Kidney (tissue), 13 donors: ENCODE measurements at regions not wholly inside any gene's neighbourhood (a gene's known extent, or its start where the extent isn't known, plus 50 kb on each side); places are given as distances from the start of the nearest gene placed in this dataset.
A peak's percentile ranks its signal among the peaks of the same experiment; 100 is the strongest.

Experiments used
- DNase-seq, 5 donors: peaks; one replicate each; pipeline ENCODE4 v3.0.0-alpha.2; 2013 to 2020
- FAIRE-seq: peaks from 2 replicates; lab custom pipeline; 2012; peaks lifted over from hg19 to GRCh38; lab: Jason Lieb, UNC
- H3K27ac ChIP-seq, 2 donors: one replicate each; pipeline ENCODE4 v1.7.0; 2013; ENCODE audit warnings: low read depth in 2 of 2, low read length in 2 of 2, inconsistent platforms in 1 of 2
- H3K27me3 ChIP-seq: one replicate; pipeline ENCODE4 v1.7.1; 2013; ENCODE audit warnings: low read length, inconsistent platforms; ENCODE audit not compliant: control insufficient read depth, insufficient read depth
- H3K36me3 ChIP-seq, 3 donors: one replicate each; pipeline versions ENCODE4 v1.7.0 to v1.7.1; 2013; ENCODE audit warnings: low read length in 3 of 3, control low read depth in 1 of 3, inconsistent platforms in 1 of 3; ENCODE audit not compliant: insufficient read depth in 3 of 3, control insufficient read depth in 2 of 3
- H3K4me1 ChIP-seq, 3 donors: one replicate each; pipeline versions ENCODE4 v1.7.0 to v1.7.1; 2013; ENCODE audit warnings: low read length in 3 of 3, inconsistent platforms in 1 of 3, low read depth in 1 of 3; ENCODE audit not compliant: control insufficient read depth in 2 of 3, insufficient read depth in 2 of 3
- H3K4me3 ChIP-seq, 3 donors: one replicate each; pipeline versions ENCODE4 v1.7.0 to v1.8.1; 2013; ENCODE audit warnings: low read length in 3 of 3, control low read depth in 1 of 3, inconsistent platforms in 1 of 3
- H3K9ac ChIP-seq, 3 donors: one replicate each; pipeline versions ENCODE4 v1.7.0 to v1.7.1; 2013; ENCODE audit warnings: low read length in 3 of 3, control low read depth in 1 of 3, inconsistent platforms in 1 of 3
- H3K9me3 ChIP-seq, 3 donors: one replicate each; pipeline versions ENCODE4 v1.7.0 to v1.7.1; 2013; ENCODE audit warnings: low read length in 3 of 3, control low read depth in 1 of 3, inconsistent platforms in 1 of 3; ENCODE audit not compliant: control insufficient read depth in 2 of 3, insufficient read depth in 1 of 3
- CTCF ChIP-seq: IDR thresholded peaks from 3 replicates; pipeline ENCODE4 v1.5.1; 2012; ENCODE audit warnings: mild to moderate bottlenecking, moderate library complexity, borderline replicate concordance; ENCODE audit not compliant: insufficient read depth; ENCODE audit errors: extremely low read depth
- intact Hi-C: fragments of 100-400 bp; cut with DNase I; formaldehyde crosslinking; loops from one replicate; pipeline ENCODE4 v1.11.1; 2022
- donor health status: control.
- donor health status: control.
- donor health status: control.
- donor health status: control.
- donor health status: control.
- donor health status: DM: yes; HTN: yes; CAD: no.
- donor health status: Normal renal cell carcinoma (clear cell type).

- DNase-seq (no peak), FAIRE-seq (no peak)
- no peaks in the 10 kb centered on the region for H3K9me3 ChIP-seq
- H3K4me3 ChIP-seq = no peak overlapping the region
- TF ChIP-seq CTCF = no peak
- no peak overlapping the region for H3K9ac ChIP-seq
- no peaks in the 10 kb centered on the region for H3K4me1 ChIP-seq
- no peak overlapping the region for H3K27ac ChIP-seq
- intact Hi-C loops = no loop called here
- H3K27me3 ChIP-seq = no peaks in the 10 kb centered on the region
- no peaks in the 10 kb centered on the region for H3K36me3 ChIP-seq
Measured at GRCh38 chr18:55856679-55857078, 268.7 kb upstream of the TCF4 start.

- intact Hi-C loops = no loop called here
- Histone ChIP-seq H3K27me3 (no peaks in the 10 kb centered on the region), H3K4me1 (no peaks in the 10 kb centered on the region), H3K9ac (no peak overlapping the region), H3K4me3 (no peak overlapping the region), H3K9me3 (no peaks in the 10 kb centered on the region), H3K27ac (no peak overlapping the region), H3K36me3 (no peaks in the 10 kb centered on the region)
- TF ChIP-seq CTCF = no peak
- FAIRE-seq = no peak
- peak in 1 of 5 donors; percentile 18 for DNase-seq
Measured at GRCh38 chr18:55856229-55856628, 268.2 kb upstream of the TCF4 start.

GRCh38 chr18:55853268-55853667 is 265.3 kb upstream of the TCF4 start:
- H3K4me3 ChIP-seq = no peak overlapping the region
- H3K4me1 ChIP-seq = no peaks in the 10 kb centered on the region
- intact Hi-C loops = no loop called here
- FAIRE-seq = no peak
- H3K27ac ChIP-seq = no peak overlapping the region
- no peaks in the 10 kb centered on the region for H3K9me3 ChIP-seq
- no peak overlapping the region for H3K9ac ChIP-seq
- no peaks in the 10 kb centered on the region for H3K27me3 ChIP-seq
- TF ChIP-seq CTCF = no peak
- no peak for DNase-seq
- H3K36me3 ChIP-seq = no peaks in the 10 kb centered on the region

GRCh38 chr18:55850904-55851303 is 262.9 kb upstream of the TCF4 start:
- no peak for FAIRE-seq
- intact Hi-C loops = no loop called here

More at GRCh38 chr18:55850904-55851303, 262.9 kb upstream of the TCF4 start:
- Histone ChIP-seq H3K27ac (no peak overlapping the region), H3K4me1 (no peaks in the 10 kb centered on the region), H3K27me3 (no peaks in the 10 kb centered on the region), H3K4me3 (no peak overlapping the region), H3K9ac (no peak overlapping the region), H3K36me3 (no peaks in the 10 kb centered on the region), H3K9me3 (no peaks in the 10 kb centered on the region)
- DNase-seq = no peak
- TF ChIP-seq CTCF = no peak
